GM13976 (cell line): ENCODE measurements at regions not wholly inside any gene's neighbourhood (a gene's known extent, or its start where the extent isn't known, plus 50 kb on each side); places are given as distances from the start of the nearest gene placed in this dataset.

Experiments
- DNase-seq: peaks from one replicate; pipeline ENCODE4 v3.0.0; 2012; ENCODE audit warnings: low spot score
- in situ Hi-C: fragments of 300-500 bp; cut with MboI; formaldehyde crosslinking; loops from one replicate; pipeline ENCODE4 v1.12.0; 2022; ENCODE audit warnings: low sequenced_read_pairs, mixed read lengths, inconsistent platforms; ENCODE audit not compliant: unreplicated experiment
- TF ChIP-seq, protein P1 (sequence below): IDR thresholded peaks from 2 replicates; pipeline ENCODE4 v1.5.1; 2012; ENCODE audit warnings: borderline replicate concordance, mild to moderate bottlenecking; ENCODE audit not compliant: insufficient read depth; ENCODE audit errors: extremely low read depth, missing control alignments, control extremely low read depth

DNA sequence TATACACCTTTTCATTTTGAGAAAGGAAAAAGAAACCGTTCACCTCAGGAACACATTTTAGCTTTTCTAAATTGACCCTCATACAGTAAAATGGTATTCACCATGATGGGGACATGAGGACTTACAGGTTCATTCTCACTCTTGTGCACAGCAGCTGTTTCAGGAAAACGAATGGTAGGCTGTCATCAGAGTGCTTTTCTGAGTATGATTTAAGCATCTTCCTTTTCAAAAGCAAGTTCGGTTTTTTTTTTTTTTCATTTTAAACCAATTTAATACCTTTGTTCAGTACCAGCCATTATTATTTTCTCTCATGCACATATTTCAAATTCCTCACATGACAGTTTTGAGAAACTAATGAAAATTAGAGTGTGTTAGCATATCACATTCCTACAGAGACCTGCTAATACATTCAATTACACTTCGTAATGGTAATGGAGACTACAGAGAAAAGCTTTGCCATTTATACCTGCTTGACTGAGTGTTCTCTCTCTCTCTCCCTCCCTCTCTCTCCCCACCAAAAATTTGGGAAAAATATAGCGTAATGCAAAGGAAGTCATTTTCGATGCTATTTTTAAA lies 129.2 kb downstream of the SAMD5 start:
- TF ChIP-seq, protein P1, sequence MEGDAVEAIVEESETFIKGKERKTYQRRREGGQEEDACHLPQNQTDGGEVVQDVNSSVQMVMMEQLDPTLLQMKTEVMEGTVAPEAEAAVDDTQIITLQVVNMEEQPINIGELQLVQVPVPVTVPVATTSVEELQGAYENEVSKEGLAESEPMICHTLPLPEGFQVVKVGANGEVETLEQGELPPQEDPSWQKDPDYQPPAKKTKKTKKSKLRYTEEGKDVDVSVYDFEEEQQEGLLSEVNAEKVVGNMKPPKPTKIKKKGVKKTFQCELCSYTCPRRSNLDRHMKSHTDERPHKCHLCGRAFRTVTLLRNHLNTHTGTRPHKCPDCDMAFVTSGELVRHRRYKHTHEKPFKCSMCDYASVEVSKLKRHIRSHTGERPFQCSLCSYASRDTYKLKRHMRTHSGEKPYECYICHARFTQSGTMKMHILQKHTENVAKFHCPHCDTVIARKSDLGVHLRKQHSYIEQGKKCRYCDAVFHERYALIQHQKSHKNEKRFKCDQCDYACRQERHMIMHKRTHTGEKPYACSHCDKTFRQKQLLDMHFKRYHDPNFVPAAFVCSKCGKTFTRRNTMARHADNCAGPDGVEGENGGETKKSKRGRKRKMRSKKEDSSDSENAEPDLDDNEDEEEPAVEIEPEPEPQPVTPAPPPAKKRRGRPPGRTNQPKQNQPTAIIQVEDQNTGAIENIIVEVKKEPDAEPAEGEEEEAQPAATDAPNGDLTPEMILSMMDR = no peak
- DNase-seq = no peak
- in situ Hi-C loops = no loop called here

DNA sequence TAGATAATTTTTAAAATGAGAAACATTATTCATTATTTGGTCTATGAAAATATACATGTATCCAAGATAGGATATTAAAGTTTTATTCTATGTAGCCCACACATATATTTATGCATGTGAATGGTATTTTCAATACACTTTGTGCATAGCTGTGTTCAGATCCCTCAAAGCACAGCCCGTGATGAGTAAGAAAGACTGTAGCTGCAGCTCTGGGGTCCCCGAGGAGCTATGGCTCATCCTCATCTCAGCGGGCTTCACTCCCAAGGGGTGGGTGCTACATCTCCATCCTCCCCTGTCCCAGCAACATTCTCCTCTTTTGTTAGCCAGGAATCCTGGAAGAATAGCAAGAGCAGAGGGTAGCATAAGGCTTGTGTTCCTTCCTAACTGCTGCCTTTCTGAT lies 130.8 kb downstream of the SAMD5 start:
- in situ Hi-C loops = no loop called here
- no peak for DNase-seq
- TF ChIP-seq, protein P1 = no peak

DNA sequence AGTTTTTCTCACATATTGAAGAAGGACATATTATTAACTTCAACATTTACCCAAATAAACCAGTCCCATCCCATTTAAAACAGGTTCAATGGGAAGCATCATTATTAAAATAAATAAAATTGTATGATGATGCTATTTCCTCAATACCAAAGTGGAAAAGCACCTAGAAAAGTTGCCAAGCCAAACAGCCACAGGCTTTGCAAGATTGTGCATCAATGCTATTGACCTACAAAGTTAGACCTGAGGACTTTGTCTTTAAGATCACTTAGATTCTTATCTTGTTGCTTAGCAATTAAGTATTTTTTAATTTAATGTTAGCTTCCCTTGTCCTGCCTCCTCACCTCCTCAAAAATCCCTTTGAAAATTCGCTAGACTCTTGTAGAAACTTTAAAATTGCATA lies 132.1 kb downstream of the SAMD5 start:
- TF ChIP-seq, protein P1 = no peak
- in situ Hi-C loops = no loop called here
- DNase-seq = no peak

DNA sequence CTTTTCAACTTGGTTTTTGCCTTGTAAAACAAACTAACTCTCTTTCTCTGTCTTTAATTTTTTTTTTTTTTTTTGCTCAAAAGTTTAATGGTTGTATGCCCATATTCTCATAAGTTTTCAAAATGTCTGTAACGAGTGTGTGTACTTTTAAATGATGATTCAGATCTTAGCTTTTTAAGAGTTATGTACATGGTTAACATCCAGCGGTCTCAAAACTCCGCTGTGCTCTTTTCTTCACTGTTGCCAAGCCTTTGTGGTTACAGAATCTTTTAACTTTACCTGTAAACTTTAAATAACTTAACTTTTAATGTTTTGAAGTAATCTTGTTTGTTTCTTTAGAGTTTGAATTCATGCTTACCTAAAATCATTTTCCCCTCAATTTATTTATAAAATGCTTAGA lies 133.0 kb downstream of the SAMD5 start:
- TF ChIP-seq, protein P1 = no peak
- in situ Hi-C loops = no loop called here
- DNase-seq = no peak

DNA sequence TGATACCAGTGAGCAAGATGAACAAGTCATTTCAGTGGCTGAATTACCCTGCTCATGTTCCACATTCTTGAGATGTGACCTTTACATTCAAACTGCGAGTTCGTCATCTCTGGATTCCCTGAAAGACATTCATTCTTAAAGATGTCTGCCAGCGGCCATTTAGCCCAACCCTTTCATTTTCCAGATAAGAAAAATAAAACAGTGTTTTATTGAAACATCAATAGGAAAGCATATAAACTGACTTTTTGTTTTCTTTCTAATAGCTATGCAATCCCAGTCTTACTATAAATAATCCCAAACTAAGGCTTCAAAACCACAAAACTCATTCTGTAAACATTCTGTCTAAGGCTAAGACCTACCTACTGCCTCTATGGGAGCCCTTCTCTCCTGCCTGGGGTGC lies 134.0 kb downstream of the SAMD5 start:
- TF ChIP-seq, protein P1 = no peak
- in situ Hi-C loops = no loop called here
- no peak for DNase-seq

DNA sequence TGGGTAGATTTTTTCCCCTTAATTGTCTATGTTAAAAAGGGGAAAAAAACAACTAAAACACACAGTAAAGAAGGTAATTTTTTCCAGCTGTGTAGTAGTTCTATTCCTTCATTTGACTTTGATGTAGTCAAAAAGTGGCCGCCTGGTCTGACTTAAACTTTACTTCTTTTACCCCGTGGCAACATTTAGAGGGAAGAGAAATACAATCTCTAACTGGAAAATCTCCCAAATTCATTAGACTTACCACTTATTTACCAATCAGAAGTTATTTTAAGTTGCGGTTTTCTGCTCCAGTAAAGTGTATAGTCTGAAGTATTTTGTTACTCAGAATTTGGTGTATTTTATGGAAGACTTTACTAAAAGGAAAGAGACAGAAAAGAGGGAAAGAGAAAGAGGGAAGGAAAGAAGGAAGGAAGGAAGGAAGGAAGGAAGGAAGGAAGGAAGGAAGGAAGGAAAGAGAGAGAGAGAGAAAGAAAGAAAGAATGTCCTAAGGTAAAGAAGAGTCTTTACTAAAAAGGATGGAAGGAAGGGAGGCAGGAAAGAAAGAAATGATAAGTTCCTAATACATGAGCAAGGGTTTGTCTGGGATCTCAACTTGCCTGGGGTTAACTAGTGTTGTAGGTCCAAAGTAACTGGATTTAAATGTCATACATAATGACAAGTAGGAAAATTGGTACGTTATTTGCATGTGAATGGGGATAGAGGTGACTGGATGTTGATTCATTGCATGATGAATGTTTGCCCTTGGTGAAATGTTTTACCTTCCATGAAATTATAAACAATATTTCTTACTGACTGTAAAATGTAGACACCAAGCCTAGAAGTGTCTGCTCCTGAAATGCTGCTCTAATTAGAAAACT lies 135.1 kb downstream of the SAMD5 start:
- in situ Hi-C loops = no loop called here
- TF ChIP-seq, protein P1 = no peak
- DNase-seq = no peak

DNA sequence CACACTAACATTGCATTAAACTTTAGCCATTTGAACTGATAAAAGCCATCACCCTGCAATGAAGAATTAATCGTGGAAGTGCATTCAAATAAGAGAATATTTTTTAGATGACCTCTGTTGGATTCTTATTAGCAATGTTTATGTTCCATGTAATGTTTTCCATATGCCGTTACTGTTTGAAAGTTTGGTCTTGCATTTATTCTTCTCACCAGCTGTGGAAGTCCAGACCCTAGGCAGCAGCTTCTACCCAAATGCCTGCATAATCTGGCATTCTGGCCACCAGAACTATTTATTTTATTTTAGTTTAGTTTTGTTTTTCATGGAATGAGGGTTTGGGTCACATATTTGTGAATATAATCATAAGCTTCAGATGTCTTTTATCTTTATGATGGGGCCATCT lies 140.4 kb downstream of the SAMD5 start:
- TF ChIP-seq, protein P1 = no peak
- no peak for DNase-seq
- in situ Hi-C loops = no loop called here
